ENCODE measurements at regions not wholly inside any gene's neighbourhood (a gene's known extent, or its start where the extent isn't known, plus 50 kb on each side); places are given as distances from the start of the nearest gene placed in this dataset.

- 83 to 100% (median 92%) methylated on average over 1 of the region's 1 CpG for WGBS, 3 donors
- Histone ChIP-seq H3K9me3 (no peaks in the 10 kb centered on the region), H3K27ac (no peak overlapping the region), H3K27me3 (no peaks in the 10 kb centered on the region), H3K4me1 (ENCODE audit: insufficient read depth) (no peaks in the 10 kb centered on the region), H3K4me3 (no peak overlapping the region), H3K36me3 (no peaks in the 10 kb centered on the region)
- no peak for TF ChIP-seq EP300 (IDR thresholded peaks at IDR 0.05)
- no peak for TF ChIP-seq POLR2A (IDR thresholded peaks at IDR 0.05)
- TF ChIP-seq, protein P1, sequence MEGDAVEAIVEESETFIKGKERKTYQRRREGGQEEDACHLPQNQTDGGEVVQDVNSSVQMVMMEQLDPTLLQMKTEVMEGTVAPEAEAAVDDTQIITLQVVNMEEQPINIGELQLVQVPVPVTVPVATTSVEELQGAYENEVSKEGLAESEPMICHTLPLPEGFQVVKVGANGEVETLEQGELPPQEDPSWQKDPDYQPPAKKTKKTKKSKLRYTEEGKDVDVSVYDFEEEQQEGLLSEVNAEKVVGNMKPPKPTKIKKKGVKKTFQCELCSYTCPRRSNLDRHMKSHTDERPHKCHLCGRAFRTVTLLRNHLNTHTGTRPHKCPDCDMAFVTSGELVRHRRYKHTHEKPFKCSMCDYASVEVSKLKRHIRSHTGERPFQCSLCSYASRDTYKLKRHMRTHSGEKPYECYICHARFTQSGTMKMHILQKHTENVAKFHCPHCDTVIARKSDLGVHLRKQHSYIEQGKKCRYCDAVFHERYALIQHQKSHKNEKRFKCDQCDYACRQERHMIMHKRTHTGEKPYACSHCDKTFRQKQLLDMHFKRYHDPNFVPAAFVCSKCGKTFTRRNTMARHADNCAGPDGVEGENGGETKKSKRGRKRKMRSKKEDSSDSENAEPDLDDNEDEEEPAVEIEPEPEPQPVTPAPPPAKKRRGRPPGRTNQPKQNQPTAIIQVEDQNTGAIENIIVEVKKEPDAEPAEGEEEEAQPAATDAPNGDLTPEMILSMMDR (IDR thresholded peaks at IDR 0.05) = no peak
- DNase-seq = no peak
- intact Hi-C loops (cut with DNase I) = no loop called here
Measured at GRCh38 chr4:16278178-16278577, 51.9 kb upstream of the TAPT1 start.

Measured in ovary (tissue), 7 donors.